ENCODE measurements at regions not wholly inside any gene's neighbourhood (a gene's known extent, or its start where the extent isn't known, plus 50 kb on each side); places are given as distances from the start of the nearest gene placed in this dataset.

- no peak for DNase-seq (ENCODE audit: low read depth)
These were observed 50.8 kb downstream of the RBM27 start for GRCh38 chr5:146254223-146254622.

GRCh38 chr5:146273109-146273508 is 65.5 kb upstream of the POU4F3 start:
- no peak for DNase-seq (ENCODE audit: low read depth)

- DNase-seq (ENCODE audit: low read depth): peak; percentile 96
These were observed 55.3 kb upstream of the POU4F3 start for GRCh38 chr5:146283344-146283761.

- peak; percentile 16 for DNase-seq (ENCODE audit: low read depth)
These were observed 54.6 kb upstream of the POU4F3 start for GRCh38 chr5:146284016-146284415.

Data from amniotic epithelial cell (primary cell).